NCI-H2081 (cell line): ENCODE measurements at regions not wholly inside any gene's neighbourhood (a gene's known extent, or its start where the extent isn't known, plus 50 kb on each side); places are given as distances from the start of the nearest gene placed in this dataset.
A peak's percentile ranks its signal among the peaks of the same experiment; 100 is the strongest.
"Not testable (repeated sequence)": the region's sequence is repeated elsewhere in the genome, so short reads cannot be mapped to it uniquely, and the experiment has no call there.

Experiments used
- DNase-seq, 2 experiments: peaks; one replicate each; lab custom pipeline; 2025; lab: John Stamatoyannopoulos, UW

DNA sequence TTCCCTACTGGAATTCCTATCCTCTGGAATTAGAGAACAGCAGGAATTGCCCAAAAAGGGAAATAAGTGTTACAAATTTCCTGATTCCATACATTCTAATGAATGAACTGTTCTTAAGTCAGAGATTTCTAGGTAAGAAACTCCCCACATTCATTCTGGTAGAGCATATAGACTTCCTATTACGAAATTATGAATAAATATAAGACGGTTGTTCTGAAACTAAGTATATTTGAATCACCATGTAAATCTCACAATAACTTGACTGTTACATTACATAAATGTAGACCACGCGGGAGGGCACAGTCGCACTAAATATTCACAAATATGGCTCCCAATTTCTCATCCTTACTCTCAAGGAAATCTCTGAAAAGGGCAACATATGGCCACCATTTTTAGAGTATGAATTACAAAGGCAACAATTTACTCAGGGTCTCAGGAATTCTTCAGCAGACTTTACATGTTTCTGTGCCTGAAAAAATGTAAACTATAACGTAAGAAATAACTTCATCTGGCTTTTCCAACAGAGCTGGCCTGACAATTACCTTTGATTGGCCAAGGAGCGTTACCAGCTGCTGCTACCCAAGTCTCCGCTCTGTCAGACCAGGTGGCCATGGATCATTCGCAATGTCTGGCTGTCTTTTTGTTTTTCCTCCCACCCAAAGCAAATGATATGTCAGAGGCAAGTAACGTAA is 115.8 kb downstream of the MPP7 start:
- DNase-seq: no peak

DNA sequence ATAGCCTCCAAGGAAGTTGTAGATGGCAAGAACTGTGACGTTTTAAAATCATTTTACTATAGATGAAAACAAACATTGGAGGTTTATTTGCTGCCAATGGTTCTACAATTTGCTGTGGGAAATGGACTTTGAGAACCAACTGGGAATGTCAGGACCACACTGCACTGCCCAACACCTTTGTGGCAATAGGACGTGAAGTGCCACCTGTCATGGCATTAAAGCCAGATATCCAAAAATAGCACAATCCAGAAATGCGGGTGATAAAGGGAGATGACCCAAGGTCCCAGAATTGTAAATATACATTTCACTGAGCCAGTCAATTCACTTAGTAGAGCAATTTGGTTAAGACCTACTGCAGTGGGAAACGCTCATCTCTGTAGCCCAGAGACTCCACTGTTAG is 116.4 kb downstream of the MPP7 start:
- no peak for DNase-seq

DNA sequence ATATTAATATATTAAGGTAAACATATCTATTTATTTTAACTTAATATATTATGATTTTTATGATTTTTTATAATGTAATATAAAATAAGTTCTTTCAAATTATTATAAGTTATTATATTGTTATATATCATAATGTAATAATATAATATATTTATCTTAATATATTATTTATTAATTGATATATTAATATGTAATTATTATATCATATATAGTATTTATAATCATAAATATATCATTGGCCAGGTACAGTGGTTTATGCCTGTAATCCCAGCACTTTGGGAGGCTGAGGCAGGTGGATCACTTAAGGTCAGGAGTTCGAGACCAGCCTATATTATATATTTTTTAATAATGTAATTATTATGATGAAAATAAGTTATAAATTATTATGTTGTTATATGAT is 118.1 kb downstream of the MPP7 start:
- DNase-seq: no peak

DNA sequence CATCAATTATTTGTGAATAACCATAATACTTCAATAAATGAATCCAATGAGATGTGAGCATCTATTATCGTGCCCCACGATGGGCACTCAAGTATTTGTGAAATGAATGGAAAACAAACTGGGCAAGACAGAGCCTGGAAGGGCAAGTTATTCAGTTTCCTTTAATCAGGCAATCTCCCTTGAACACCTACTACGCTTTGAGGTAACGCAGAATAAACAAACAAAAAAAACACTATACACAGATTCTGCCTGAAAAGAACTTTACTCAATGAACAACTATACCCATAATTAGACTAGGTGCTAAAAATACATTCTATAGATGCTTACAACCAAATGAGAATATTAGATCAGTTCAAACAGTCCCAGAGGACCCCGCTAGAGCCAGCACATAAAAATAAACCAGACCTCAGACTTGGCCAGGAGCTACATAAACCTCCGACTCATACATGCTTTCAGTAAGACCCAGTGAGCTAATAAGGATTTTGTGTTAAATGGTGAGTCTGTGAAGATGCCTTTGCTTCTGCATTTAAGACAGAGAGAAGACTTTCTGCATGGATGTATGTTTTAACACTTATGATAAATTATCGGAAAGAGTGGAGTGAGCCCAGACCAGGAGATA is 121.3 kb downstream of the MPP7 start:
- no peak for DNase-seq

DNA sequence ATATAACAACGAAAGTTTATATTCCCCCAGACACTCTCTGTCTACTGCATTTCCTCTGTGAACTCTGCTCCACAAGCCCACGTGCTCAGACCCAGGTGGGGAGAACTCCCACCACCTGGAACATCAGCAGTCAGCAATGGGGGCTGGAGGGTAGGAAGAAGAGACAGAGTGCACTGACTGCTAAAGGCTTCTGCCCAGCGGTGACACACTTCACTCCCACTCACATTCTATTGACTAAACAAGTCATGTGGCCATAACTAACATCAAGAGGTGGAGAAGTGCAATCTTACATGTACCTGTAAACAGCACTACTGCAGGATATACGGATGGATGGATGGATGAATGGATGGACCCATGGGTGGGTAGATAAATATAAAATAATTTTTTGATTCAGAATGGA is 122.2 kb downstream of the MPP7 start:
- DNase-seq: no peak

DNA sequence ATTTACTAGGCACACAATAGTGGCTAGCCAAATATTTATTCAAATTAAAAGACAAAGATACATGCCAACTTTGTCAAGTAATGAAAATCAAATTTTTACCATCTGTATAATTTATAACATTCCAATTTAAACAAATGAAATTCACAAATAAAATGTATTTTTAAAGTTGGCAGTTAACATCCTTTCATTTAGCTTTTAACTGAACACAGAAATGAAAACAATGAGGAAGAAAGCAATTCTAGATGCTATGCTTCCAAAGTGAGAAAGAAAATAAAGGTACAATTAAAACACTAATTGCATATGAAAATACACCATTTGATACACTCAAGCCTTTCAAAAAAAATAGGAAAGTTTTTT is 123.1 kb downstream of the MPP7 start:
- DNase-seq: no peak

DNA sequence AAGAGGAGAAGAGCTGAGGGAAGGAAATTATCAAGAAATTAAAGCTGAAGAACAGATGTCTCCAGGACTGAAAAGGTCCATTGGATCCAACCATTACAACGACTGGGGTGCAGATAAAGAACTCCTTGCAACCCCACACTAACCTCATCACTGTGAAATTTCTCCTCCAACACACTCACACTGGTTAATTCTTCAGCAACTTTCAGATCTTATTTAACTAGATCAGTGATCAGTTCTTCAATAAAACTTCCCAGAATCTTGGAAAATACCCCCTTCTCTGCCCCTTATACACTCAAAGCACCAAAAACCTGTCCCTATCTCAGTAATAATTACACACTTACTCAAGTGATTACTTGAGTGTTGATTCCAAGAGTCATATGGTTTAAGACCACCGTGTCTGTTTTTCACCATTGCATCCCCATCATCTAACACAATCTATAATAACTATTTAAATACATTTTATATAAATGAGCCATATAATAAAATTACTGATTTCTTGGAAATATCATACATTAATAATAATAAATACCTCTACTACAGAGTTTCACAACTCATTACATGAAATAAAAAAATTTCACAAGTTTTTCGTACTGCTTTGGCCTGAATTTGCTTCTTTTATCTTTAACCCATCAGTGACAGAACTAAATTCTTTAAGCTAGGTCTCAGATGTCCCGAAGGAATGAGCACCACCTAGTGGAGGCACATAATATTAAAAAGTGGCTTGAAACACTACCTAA is 123.7 kb downstream of the MPP7 start:
- DNase-seq: peak; percentile 26 to 35

DNA sequence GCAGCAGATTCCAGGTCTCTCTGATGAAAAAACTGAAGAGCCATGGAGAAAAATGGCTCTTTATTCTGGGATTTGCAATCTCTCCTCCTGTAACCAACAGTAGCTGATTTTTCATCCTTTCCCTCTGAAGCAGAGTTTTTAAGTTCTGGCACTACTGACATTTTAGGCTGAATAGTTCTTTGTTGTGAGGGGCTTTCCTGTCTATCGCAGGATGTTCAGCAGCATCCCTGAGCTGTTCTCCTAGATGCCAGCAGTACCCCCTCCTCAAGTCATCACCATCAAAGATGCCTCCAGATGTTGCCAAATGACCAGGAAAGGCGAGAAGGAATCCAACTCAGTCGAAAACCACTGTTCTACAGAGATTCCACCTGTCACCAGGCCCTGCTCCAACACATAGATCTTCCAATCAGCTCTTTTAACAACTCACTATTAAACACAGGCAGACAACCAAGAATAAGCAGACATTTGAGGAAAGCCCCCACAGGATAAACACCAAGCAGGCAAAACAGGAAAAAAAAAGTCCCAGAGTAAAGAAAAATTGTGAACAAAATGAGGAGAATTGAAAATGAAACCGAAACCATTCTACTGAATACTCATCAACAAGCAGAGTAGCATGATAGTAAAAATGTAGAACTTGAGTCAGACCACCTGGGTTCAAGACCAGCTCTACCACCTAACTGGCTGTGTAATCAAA is 124.8 kb downstream of the MPP7 start:
- no peak for DNase-seq

DNA sequence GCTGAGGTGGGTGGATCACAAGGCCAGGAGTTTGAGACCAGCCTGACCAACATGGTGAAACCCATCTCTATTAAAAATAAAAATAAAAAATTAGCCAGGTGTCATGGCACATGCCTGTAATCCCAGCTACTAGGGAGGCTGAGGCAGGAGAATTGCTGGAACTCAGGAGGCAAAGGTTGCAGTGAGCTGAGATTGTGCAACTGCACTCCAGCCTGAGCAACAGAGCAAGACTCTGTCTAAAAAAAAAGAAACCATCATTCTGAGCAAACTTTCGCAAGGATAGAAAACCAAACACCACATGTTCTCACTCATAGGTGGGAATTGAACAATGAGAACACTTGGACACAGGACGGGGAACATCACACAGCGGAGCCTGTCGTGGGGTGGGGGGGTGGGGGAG is 126.4 kb downstream of the MPP7 start:
- not testable (repeated sequence) for DNase-seq

DNA sequence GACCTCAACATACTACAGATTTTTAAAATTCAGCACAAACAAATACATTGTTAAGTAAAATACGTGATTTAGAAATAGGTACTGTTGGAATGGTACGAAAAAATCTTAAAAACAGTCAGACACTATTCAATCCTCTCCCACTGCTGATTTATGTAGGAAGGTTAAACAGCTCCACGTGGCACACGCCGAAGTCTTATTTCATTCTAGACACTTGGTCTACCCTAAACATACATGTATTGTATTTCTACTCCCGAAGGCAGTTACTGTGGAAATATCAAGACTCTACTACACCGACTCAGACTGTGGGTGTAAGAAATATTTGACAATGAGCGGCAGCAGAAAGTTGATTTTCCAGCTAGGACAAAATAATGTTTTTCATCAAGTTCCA is 130.6 kb downstream of the MPP7 start:
- no peak for DNase-seq

DNA sequence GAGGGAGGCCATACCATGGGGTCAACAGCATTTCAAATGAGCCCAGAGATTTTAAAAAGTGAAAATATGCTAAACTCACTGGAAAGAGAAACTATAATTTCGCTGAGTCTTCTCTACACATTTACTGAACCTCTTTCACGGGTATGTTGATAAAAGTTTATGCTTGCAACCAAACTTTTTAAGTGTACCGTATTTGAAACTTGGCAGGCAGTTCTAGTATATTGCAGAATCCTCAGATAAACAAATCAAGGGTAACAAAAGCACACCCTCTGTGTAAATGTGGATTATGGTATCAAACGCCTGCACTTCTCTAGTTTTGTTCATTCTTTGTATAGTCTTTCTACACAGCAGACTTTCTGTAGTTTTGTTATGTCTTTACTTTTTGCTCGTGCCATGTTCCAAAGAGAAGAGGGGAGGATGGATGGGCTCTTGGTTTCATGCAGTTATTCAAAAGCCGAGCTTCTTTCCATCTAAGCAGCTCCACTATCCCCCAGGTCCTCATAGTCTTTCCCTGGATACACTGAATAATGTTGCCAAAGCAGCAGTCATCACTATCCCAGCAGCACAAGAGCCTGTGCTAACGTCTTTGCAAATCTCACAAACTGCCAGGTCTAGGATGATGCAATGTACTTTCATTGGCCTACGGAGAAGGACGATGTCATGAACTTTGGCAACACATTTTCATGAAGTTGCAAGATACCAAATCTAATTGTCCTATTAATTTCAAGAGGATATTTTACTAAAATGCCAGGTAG is 131.2 kb downstream of the MPP7 start:
- no peak for DNase-seq

DNA sequence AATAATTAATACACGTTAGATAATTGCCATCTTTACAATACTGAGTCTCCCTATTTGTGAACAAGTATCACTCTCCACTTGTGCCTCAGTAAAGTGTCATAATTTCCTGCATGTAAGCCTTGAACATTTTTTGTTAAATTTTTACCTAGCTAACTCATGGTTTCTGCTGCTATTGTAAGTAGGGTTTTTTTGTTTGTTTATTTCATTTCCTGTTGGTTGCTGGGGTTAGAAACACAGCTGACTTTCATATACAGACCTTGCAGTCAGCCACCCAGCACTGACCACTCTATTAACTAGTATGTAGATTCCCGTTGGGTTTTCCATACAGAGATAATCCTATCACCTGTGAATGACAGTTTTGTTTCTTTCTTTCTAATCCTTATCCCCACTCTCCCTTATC is 133.3 kb downstream of the MPP7 start:
- no peak for DNase-seq

DNA sequence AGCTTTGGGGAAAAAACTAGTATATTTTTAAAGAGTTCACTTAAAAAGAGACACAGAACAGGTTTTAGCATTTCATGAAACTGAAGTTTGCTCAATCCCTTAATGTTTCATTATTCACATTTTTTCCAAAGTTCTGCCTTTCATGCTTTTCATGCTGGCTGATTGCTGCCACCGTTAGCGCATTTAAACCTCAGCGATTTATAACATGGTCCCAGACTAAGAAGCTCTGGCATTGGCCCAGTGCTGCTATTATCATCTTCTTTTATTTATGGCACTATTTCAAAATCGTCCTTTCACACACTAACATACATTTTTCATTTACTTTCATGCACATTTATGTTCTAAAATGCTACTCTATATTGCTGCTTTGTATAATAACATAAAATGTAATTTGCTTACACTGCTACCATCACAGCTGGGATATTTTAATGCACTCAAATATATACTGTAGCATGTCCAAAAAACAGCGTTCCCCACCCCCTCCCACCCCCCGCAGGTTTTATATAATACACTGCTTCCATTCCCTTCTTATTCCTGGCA is 141.9 kb downstream of the MPP7 start:
- no peak for DNase-seq

DNA sequence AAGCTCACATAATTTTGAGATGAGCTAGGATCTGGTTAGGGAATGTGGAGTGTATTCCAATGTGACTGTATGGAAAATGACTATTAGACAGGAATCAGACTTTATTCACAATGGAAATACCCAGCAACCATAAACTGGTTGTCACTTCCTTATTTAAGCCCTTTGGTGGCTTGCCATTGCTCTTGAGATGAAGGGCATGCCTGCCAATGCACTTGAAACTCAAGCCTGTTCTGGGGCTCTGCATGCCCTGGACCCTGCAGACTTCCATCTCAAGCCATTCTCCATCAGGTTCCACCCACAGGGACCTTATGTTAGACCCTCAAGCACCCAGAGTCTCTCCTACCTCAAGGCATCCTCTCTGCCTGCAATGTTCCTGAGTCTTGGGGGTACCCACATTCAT is 145.5 kb downstream of the MPP7 start:
- DNase-seq: no peak

DNA sequence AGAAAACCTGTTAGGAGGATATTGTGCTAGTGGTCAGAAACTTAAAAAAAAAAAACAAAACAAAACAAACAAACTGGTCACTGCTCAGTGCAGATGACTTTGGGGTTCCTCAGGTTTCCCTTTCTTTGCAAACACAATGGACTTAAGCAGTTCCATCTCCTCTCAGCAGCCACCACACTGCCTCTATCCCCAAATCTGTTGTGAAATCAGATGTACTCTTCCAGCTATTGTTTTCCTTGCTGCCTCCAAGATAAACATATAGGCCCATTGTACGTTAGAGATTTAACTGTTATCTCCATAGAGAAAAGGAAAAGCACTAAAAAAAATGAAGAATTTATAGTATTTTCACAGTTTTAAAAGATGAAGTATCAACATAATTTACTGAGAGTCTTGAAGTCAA is 147.1 kb downstream of the MPP7 start:
- DNase-seq: no peak

DNA sequence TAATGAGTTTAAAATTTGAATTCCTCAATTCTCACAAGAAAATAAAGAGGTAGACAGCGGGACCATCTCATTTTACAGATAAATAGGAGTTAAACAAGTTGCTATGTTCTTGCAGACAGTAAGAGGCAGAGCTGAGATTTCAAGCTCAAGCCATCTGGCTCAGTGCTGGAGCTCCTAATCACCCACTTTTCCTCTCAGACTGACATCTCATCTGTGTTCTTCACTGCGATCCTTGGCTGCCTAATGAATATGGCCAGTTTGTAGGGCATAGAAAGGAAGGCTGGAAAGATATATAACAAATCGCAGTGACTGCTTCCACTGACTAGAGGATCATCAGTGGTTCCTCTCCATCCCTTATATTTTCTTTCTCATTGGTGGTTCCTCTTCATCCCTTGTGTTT is 151.2 kb downstream of the MPP7 start:
- no peak for DNase-seq

DNA sequence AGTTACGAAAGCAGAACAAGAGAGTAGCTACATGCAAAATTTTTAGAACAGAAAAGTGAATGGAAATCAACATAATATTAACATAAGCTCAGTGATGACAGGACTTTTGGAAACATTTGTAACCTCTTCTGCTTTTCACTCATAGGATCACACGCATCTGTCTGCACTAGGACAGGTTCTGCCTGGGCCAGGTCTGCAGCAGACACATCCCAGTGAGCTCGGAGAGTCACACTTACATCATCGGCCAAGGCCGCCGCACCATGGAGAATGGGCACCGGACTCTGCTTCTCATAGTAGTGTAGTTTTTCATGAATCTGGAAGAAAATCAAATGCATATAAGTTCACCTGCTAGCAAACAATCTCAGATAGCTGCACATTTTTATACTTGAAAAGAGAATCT is 150.9 kb upstream of the ODAD2 start:
- DNase-seq: no peak

DNA sequence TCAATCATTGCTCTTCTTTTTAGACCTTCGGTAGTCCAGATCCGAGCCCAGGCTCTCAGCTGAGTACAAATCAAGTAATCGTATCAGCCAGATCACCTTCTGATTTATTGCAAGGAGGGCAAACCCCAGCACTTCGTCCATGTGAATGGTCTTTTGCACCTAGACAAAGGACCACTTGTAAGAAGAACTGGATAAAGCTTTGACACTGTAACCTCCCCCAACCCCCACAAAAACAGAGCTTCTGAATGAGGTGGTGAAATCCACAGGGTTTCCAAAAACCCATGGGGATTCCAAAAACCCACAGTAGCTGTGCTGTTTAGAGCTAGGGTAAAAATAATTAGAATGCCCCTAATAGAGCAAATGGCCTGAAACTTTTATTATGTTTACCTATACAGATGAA is 148.8 kb upstream of the ODAD2 start:
- no peak for DNase-seq

DNA sequence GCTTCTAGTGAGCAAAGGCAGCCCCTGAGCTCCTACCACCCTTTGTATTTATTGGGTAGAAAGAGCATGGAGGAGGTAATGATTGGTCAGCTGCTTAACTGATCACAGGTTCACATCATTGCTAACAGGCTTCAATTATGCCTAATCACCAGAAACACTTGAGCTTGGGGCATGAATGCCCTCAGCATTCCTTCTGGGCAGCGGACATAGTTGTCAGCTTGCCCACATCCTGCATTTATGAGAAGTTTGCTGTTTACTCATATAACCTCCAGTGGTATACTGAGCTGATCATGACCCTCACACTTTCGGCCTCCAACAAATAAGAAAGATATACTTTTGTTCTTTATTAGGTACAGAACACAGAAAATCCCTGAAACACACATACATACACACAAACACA is 140.3 kb upstream of the ODAD2 start:
- no peak for DNase-seq

DNA sequence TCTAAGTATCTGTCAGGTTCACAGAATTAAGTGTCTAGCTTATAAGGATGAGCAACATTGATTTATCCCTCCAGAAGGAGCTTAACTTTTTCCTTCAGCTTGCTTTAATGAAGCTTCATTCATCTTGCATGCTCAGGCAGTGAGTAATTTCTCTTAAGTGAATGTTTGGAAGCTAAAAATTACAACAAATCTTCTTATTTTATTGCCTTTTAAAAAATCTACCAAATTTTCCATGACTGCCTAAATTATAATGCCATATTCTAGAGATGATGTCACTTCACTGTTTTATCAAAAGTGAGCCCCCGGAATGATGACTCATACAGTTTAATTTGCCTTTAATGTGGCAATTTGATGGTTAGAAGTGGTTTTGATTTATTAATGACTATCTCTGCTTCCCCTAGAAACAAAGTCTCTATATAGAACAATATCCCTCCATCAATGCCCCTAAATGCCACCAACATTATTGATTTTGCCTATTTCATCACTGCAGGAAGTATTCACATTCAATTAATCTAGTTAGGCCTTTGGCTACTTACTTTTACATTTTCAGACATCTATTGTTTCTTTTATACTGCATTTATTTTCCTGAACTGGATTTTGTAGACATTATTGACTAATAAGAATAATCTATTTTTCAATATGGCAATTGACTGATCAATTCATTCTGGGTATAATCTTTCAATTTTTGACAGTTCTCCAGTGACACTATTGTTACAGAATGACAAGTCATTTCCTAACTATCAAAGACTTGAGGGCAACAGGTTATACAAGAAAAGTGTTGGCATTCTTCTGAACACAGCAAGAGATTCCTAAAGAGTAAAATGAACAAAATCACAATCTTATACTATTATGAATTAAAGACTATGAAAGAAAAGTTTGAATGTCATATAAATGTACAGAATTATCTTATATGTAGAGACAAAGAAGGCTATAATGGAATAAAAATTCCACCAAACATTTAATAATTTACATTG is 139.3 kb upstream of the ODAD2 start:
- no peak for DNase-seq

DNA sequence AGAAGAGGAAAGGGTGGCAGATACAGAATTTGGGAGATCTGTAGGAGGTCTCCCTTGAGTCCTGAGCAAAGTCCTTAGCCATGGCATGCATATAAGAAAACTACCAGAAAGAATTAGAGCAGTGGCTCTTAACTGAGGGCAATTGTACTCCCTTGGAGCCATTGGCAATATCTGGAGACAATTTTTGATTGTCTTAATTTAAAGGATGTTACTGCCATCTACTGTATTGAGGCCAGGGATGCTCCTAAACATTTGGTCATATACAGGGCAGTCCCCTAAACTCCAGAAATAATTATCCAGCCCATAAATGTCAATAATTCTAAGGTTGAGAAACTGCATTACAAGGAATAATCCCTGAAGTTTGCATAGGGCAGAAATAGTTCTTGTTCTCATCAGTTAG is 136.4 kb upstream of the ODAD2 start:
- no peak for DNase-seq
